GM12878 (cell line): ENCODE measurements at regions not wholly inside any gene's neighbourhood (a gene's known extent, or its start where the extent isn't known, plus 50 kb on each side); places are given as distances from the start of the nearest gene placed in this dataset.

ENCODE experiments used
- CEBPB ChIP-seq, 2 experiments: fragments of 150-350 bp in 1 of 2; IDR thresholded peaks; 2 replicates each; pipeline ENCODE4 v1.6.1; 2012 to 2014; ENCODE audit warnings: low read depth in 2 of 2, low read length in 2 of 2, borderline replicate concordance in 1 of 2, inconsistent platforms in 1 of 2
- IRF3 ChIP-seq: fragments of 450-650 bp; IDR thresholded peaks from 2 replicates; pipeline ENCODE4 v1.6.1; 2014; ENCODE audit warnings: mild to moderate bottlenecking
- RCOR1 ChIP-seq: conservative IDR thresholded peaks from 2 replicates; pipeline ENCODE4 v1.6.1; 2012; ENCODE audit warnings: low read depth, low read length, improper control_type of control experiment

DNA sequence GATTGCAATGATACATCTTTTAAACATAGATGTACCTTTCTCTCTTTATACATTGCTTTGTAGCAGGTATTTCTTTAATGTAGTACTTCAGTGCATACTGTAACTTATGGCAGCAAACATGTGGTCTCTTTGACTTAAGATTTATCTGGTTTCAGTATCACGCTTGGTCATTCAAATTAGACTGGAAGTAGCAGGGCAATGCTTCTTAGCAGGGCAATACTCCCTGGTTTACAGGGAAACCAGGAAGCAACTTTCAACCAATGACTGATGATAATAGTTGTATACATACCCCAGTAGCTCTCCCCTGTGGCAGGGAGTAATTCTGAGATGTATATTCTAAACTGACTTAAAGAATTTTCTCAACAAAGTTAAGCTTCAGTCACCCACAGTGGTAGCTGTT is 761.1 kb upstream of the CDH10 start:
- no peak for TF ChIP-seq CEBPB (IDR thresholded peaks at IDR 0.05; ENCODE audit: borderline replicate concordance in 1 of 2, low read depth in 2 of 2, low read length in 2 of 2)
- TF ChIP-seq IRF3: no peak
- no peak for TF ChIP-seq RCOR1
